Natural killer cell treated with Interleukin-12 subunit alpha and Interleukin-12 subunit beta and Interleukin-15 and Interleukin-18, amount 100 ng/mL, for 72 hours (primary cell): ENCODE measurements at regions not wholly inside any gene's neighbourhood (a gene's known extent, or its start where the extent isn't known, plus 50 kb on each side); places are given as distances from the start of the nearest gene placed in this dataset.

Source experiments
- ATAC-seq, 2 donors: fragments of 150-1000 bp; cut with Tn5 transposase in 1 of 2; sonication (Bioruptor Pico), chemical (Tn5 transposase) in 1 of 2; 2 replicates each; pipeline ENCODE4 v1.10.0; 2021
- DNase-seq: peaks from one replicate; pipeline ENCODE4 v3.0.0; 2022; ENCODE audit warnings: low spot score
- H3K27ac Mint-ChIP-seq, 2 donors: 1 replicate in 1 of 2; 2 replicates in 1 of 2; pipeline ENCODE4 v1.8.0; 2022; ENCODE audit warnings: mixed read lengths in 2 of 2, mild to moderate bottlenecking in 1 of 2, moderate library complexity in 1 of 2
- H3K27me3 Mint-ChIP-seq, 2 donors: 1 replicate in 1 of 2; 2 replicates in 1 of 2; pipeline ENCODE4 v1.8.0; 2022; ENCODE audit warnings: mixed read lengths in 2 of 2
- H3K36me3 Mint-ChIP-seq: one replicate; pipeline ENCODE4 v1.8.0; 2022; ENCODE audit warnings: mixed read lengths
- H3K4me1 Mint-ChIP-seq, 2 donors: 1 replicate in 1 of 2; 2 replicates in 1 of 2; pipeline ENCODE4 v1.8.0; 2022; ENCODE audit warnings: low read depth in 2 of 2, mixed read lengths in 2 of 2, mild to moderate bottlenecking in 1 of 2
- H3K4me3 Mint-ChIP-seq: one replicate; pipeline ENCODE4 v1.8.0; 2022; ENCODE audit warnings: mixed read lengths
- H3K9me3 Mint-ChIP-seq: 2 replicates; pipeline ENCODE4 v1.8.0; 2022; ENCODE audit warnings: mixed read lengths

DNA sequence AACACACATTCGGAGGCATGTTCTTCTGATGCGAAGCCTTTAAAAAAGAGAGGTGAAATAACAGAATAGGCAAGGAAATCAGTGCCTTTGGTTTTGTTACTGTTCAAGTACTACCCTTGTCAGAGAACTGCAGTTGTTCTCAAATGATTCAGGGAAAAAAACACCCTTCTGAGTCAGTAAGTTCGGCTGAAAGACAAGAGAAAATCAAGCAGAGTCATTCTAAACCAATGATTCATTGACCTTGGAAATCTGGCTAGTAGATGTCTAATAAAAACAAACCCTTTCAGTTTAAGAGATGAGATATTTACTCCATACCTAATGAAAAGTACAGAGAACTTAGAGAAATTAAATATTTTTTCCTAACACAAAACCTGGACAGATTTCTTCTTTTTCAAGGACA, 72.7 kb upstream of the ABI3BP start:
- Mint-ChIP-seq H3K4me1 (peaks cover 0 to 2% of the 10 kb centered on the region in 2 donors), H3K36me3 (no peaks in the 10 kb centered on the region), H3K27ac (no peak overlapping the region), H3K27me3 (peaks cover 6 to 22% of the 10 kb centered on the region in 2 donors), H3K4me3 (no peak overlapping the region), H3K9me3 (no peaks in the 10 kb centered on the region)
- no peak for DNase-seq
- ATAC-seq, result no peak

- ATAC-seq (no peak), DNase-seq (no peak)
- Mint-ChIP-seq H3K27me3 (peaks cover 6 to 22% of the 10 kb centered on the region in 2 donors), H3K27ac (no peak overlapping the region), H3K9me3 (peaks cover 12% of the 10 kb centered on the region), H3K4me3 (no peak overlapping the region), H3K4me1 (no peaks in the 10 kb centered on the region), H3K36me3 (peaks cover 15% of the 10 kb centered on the region)
Measured at GRCh38 chr3:101063401-101063800, 70.2 kb upstream of the ABI3BP start.

DNA sequence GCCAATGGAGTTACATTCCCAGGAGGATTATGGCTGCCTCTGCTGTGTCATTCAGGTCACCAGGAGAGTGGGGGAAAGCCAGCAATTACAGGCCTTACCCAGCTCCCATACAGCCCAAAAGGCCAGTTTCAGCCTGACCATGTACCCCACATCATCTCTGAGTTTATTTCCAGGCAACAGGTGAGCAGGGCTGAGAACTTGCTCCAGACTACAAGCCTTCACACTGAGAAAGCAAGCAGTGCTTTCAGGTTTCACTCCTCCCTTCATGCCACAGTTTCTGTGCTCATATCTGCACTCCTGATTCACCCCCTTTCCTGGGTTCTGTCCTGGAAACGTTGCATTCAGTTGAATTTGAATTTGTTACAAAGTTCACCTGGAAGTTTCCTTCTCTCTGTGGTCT, 68.1 kb upstream of the ABI3BP start:
- DNase-seq, result no peak
- no peaks in the 10 kb centered on the region for H3K4me1 Mint-ChIP-seq
- peaks cover 24% of the 10 kb centered on the region for H3K36me3 Mint-ChIP-seq
- H3K27ac Mint-ChIP-seq, result no peak overlapping the region
- peaks cover 6 to 21% of the 10 kb centered on the region in 2 donors for H3K27me3 Mint-ChIP-seq
- peaks cover 12% of the 10 kb centered on the region for H3K9me3 Mint-ChIP-seq
- ATAC-seq, result no peak
- H3K4me3 Mint-ChIP-seq, result no peak overlapping the region

DNA sequence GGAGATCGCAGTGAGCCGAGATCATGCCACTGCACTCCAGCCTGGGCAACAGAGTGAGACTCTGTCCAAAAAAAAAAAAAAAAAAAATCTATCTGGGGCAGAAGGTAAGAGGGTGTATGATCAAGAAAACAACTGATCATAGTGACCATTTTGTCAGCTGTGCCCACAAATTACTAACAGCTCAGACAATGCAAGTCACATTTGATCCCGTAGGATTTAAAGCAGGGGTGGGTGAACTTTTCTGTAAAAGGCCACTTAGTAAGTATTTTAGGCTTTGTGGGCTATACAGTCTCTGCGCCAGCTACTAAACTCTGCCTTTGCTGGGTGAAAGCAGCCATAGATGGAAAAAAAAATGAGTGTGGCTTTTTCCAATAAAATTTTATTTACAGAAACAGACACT, 57.6 kb upstream of the ABI3BP start:
- Mint-ChIP-seq H3K9me3 (no peaks in the 10 kb centered on the region), H3K27me3 (peaks cover 0 to under 1% of the 10 kb centered on the region in 2 donors), H3K36me3 (no peaks in the 10 kb centered on the region), H3K4me1 (no peaks in the 10 kb centered on the region), H3K27ac (no peak overlapping the region), H3K4me3 (no peak overlapping the region)
- DNase-seq (no peak), ATAC-seq (no peak)

- Mint-ChIP-seq H3K27ac (no peak overlapping the region), H3K27me3 (peaks cover 0 to 9% of the 10 kb centered on the region in 2 donors), H3K4me1 (no peaks in the 10 kb centered on the region), H3K36me3 (no peaks in the 10 kb centered on the region), H3K4me3 (no peak overlapping the region), H3K9me3 (no peaks in the 10 kb centered on the region)
- ATAC-seq (no peak), DNase-seq (no peak)
Measured at GRCh38 chr3:101050046-101050445, 56.8 kb upstream of the ABI3BP start.

GRCh38 chr3:101049532-101049931, 56.3 kb upstream of the ABI3BP start:
- no peak overlapping the region for H3K27ac Mint-ChIP-seq
- no peak for DNase-seq
- no peaks in the 10 kb centered on the region for H3K9me3 Mint-ChIP-seq
- peaks cover 1 to 10% of the 10 kb centered on the region in 2 donors for H3K27me3 Mint-ChIP-seq
- no peaks in the 10 kb centered on the region for H3K36me3 Mint-ChIP-seq
- no peak for ATAC-seq
- no peaks in the 10 kb centered on the region for H3K4me1 Mint-ChIP-seq
- H3K4me3 Mint-ChIP-seq, result no peak overlapping the region

DNA sequence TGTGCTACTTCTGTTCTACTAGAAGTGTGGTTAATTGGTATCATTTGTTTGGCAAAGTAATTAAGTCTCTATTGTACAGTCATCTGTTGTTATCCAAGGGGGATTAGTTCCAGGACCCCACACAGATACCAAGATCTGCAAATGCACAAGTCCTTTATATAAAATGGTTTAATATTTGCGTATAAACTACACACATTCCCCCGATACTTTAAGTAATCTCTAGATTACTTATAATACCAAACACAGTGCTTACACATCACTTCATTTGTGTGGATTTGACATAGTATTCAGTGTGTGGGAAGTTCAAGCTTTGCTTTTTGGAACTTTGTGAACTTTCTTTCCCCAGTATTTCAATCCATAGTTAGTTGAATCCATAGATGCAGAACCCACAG, 50.5 kb upstream of the ABI3BP start:
- Mint-ChIP-seq H3K27me3 (peaks cover 6 to 26% of the 10 kb centered on the region in 2 donors), H3K36me3 (no peaks in the 10 kb centered on the region), H3K27ac (no peak overlapping the region), H3K4me1 (no peaks in the 10 kb centered on the region), H3K4me3 (no peak overlapping the region), H3K9me3 (peaks cover 6% of the 10 kb centered on the region)
- DNase-seq (no peak), ATAC-seq (no peak)

- peaks cover 6 to 26% of the 10 kb centered on the region in 2 donors for H3K27me3 Mint-ChIP-seq
- no peak for DNase-seq
- H3K27ac Mint-ChIP-seq, result no peak overlapping the region
- no peak overlapping the region for H3K4me3 Mint-ChIP-seq
- H3K36me3 Mint-ChIP-seq, result no peaks in the 10 kb centered on the region
- peaks cover 6% of the 10 kb centered on the region for H3K9me3 Mint-ChIP-seq
- H3K4me1 Mint-ChIP-seq, result no peaks in the 10 kb centered on the region
- ATAC-seq, result no peak
Measured at GRCh38 chr3:101042996-101043686, 49.9 kb upstream of the ABI3BP start.
